Fibroblast of peridontal ligament (primary cell): ENCODE measurements at regions not wholly inside any gene's neighbourhood (a gene's known extent, or its start where the extent isn't known, plus 50 kb on each side); places are given as distances from the start of the nearest gene placed in this dataset.

Experiments used
- DNase-seq: peaks from one replicate; pipeline ENCODE4 v3.0.0-alpha.2; 2010; ENCODE audit errors: extremely low read depth

- DNase-seq = peak; percentile 54
Measured at GRCh38 chr6:71481011-71481410, 192.4 kb downstream of the OGFRL1 start.

- DNase-seq = no peak
Measured at GRCh38 chr6:71481801-71482200, 193.2 kb downstream of the OGFRL1 start.

- DNase-seq = peak; percentile 51
Measured at GRCh38 chr6:71482742-71483141, 194.1 kb downstream of the OGFRL1 start.

- DNase-seq = peak; percentile 73
Measured at GRCh38 chr6:71486461-71486860, 197.8 kb downstream of the OGFRL1 start.

- DNase-seq = no peak
Measured at GRCh38 chr6:71488186-71488585, 199.6 kb downstream of the OGFRL1 start.

- DNase-seq = peak; percentile 93
Measured at GRCh38 chr6:71489736-71490135, 201.1 kb downstream of the OGFRL1 start.

GRCh38 chr6:71490876-71491275 is 202.3 kb downstream of the OGFRL1 start:
- DNase-seq = no peak

- no peak for DNase-seq
Measured at GRCh38 chr6:71491844-71492243, 203.2 kb downstream of the OGFRL1 start.

- no peak for DNase-seq
Measured at GRCh38 chr6:71492668-71493067, 204.1 kb downstream of the OGFRL1 start.

GRCh38 chr6:71496018-71496721 is 207.6 kb downstream of the OGFRL1 start:
- DNase-seq = peak; percentile 59

- DNase-seq = no peak
Measured at GRCh38 chr6:71496722-71497033, 208.1 kb downstream of the OGFRL1 start.

GRCh38 chr6:71498638-71499037 is 210.0 kb downstream of the OGFRL1 start:
- DNase-seq = no peak

- no peak for DNase-seq
Measured at GRCh38 chr6:71499667-71500066, 211.1 kb downstream of the OGFRL1 start.

GRCh38 chr6:71502168-71502567 is 213.6 kb downstream of the OGFRL1 start:
- no peak for DNase-seq

GRCh38 chr6:71502956-71503355 is 214.3 kb downstream of the OGFRL1 start:
- no peak for DNase-seq

GRCh38 chr6:71507183-71507582 is 218.6 kb downstream of the OGFRL1 start:
- DNase-seq = no peak

- no peak for DNase-seq
Measured at GRCh38 chr6:71509191-71510005, 220.8 kb downstream of the OGFRL1 start.

GRCh38 chr6:71510057-71510713 is 221.6 kb downstream of the OGFRL1 start:
- peak; percentile 92 for DNase-seq

GRCh38 chr6:71510856-71511255 is 222.2 kb downstream of the OGFRL1 start:
- DNase-seq = no peak

GRCh38 chr6:71512256-71512655 is 223.6 kb downstream of the OGFRL1 start:
- no peak for DNase-seq

GRCh38 chr6:71513036-71513435 is 224.4 kb downstream of the OGFRL1 start:
- no peak for DNase-seq

- no peak for DNase-seq
Measured at GRCh38 chr6:71523548-71523947, 234.9 kb downstream of the OGFRL1 start.

- DNase-seq = peak; percentile 54
Measured at GRCh38 chr6:71524201-71524600, 235.6 kb downstream of the OGFRL1 start.
